HEK293 (cell line): ENCODE measurements at regions not wholly inside any gene's neighbourhood (a gene's known extent, or its start where the extent isn't known, plus 50 kb on each side); places are given as distances from the start of the nearest gene placed in this dataset.

Experiments
- CTCF ChIA-PET: fragments of 350-600 bp; formaldehyde crosslinking; extraction: SDS; loops from one replicate; lab custom pipeline; 2021; ENCODE audit warnings: antibody characterized with exemption; lab: Yijun Ruan, JAX
- POLR2A ChIA-PET: fragments of 300-600 bp; formaldehyde crosslinking; extraction: SDS; loops from one replicate; lab custom pipeline; 2020; ENCODE audit warnings: antibody characterized with exemption, inconsistent platforms; lab: Yijun Ruan, JAX
- H3K27ac ChIP-seq: fragments of 200-500 bp; sonication (Bioruptor generic); 2 replicates; pipeline ENCODE4 v1.5.1; 2014; ENCODE audit warnings: low read depth, low read length, control low read depth, inconsistent platforms; ENCODE audit errors: extremely low read depth
- H3K36me3 ChIP-seq, 2 experiments: fragments of 200-500 bp in 1 of 2; sonication (Bioruptor generic) in 1 of 2; 1 replicate in 1 of 2; 2 replicates in 1 of 2; pipeline ENCODE4 v1.5.1; 2014 to 2017; ENCODE audit warnings: inconsistent platforms in 2 of 2, low read length in 2 of 2; ENCODE audit not compliant: control insufficient read depth in 2 of 2, insufficient read depth in 1 of 2
- H3K4me1 ChIP-seq: fragments of 200-500 bp; sonication (Bioruptor generic); 2 replicates; pipeline ENCODE4 v1.5.1; 2014; ENCODE audit warnings: mild to moderate bottlenecking, low read length, inconsistent platforms; ENCODE audit not compliant: control insufficient read depth, insufficient read depth
- H3K4me3 ChIP-seq: 2 replicates; pipeline ENCODE4 v1.5.1; 2011; ENCODE audit warnings: low read depth, mild to moderate bottlenecking, control low read depth, low read length, moderate library complexity
- H3K9me3 ChIP-seq: fragments of 200-500 bp; sonication (Bioruptor generic); 2 replicates; pipeline ENCODE4 v1.5.1; 2014; ENCODE audit warnings: low read depth, low read length, inconsistent platforms; ENCODE audit not compliant: control insufficient read depth, insufficient read depth
- GFI1B ChIP-seq: fragments of 450-650 bp; formaldehyde crosslinking; IDR thresholded peaks from 2 replicates; pipeline ENCODE4 v1.5.1; 2016; ENCODE audit warnings: missing biosample characterization, missing genetic modification characterization
- GLIS2 ChIP-seq: fragments of 450-650 bp; formaldehyde crosslinking; IDR thresholded peaks from 2 replicates; pipeline ENCODE4 v1.5.1; 2016; ENCODE audit warnings: missing biosample characterization, missing genetic modification characterization
- KLF8 ChIP-seq: fragments of 450-650 bp; formaldehyde crosslinking; IDR thresholded peaks from 2 replicates; pipeline ENCODE4 v1.5.1; 2016; ENCODE audit warnings: missing biosample characterization, missing genetic modification characterization
- MYNN ChIP-seq: fragments of 450-650 bp; formaldehyde crosslinking; IDR thresholded peaks from 2 replicates; pipeline ENCODE4 v1.5.1; 2016; ENCODE audit warnings: missing biosample characterization, missing genetic modification characterization, borderline replicate concordance
- SP2 ChIP-seq: fragments of 450-650 bp; formaldehyde crosslinking; IDR thresholded peaks from 2 replicates; pipeline ENCODE4 v1.5.1; 2016; ENCODE audit warnings: missing biosample characterization, missing genetic modification characterization
- ZBTB7A ChIP-seq: fragments of 450-650 bp; formaldehyde crosslinking; IDR thresholded peaks from 2 replicates; pipeline ENCODE4 v1.5.1; 2016; ENCODE audit warnings: low read depth, missing biosample characterization, missing genetic modification characterization
- ZFHX2 ChIP-seq: fragments of 450-650 bp; formaldehyde crosslinking; conservative IDR thresholded peaks from 2 replicates; pipeline ENCODE4 v1.5.1; 2016; ENCODE audit warnings: missing biosample characterization, missing genetic modification characterization
- ZNF16 ChIP-seq: fragments of 450-650 bp; formaldehyde crosslinking; IDR thresholded peaks from 2 replicates; pipeline ENCODE4 v1.5.1; 2016; ENCODE audit warnings: low read depth, missing biosample characterization, missing genetic modification characterization
- ZNF544 ChIP-seq: fragments of 450-650 bp; formaldehyde crosslinking; IDR thresholded peaks from 2 replicates; pipeline ENCODE4 v1.5.0; 2017; ENCODE audit warnings: missing biosample characterization, missing genetic modification characterization
- ZNF548 ChIP-seq: fragments of 450-650 bp; formaldehyde crosslinking; IDR thresholded peaks from 2 replicates; pipeline ENCODE4 v1.5.1; 2016; ENCODE audit warnings: missing biosample characterization, missing genetic modification characterization
- ZNF558 ChIP-seq: fragments of 450-650 bp; formaldehyde crosslinking; IDR thresholded peaks from 2 replicates; pipeline ENCODE4 v1.5.1; 2016; ENCODE audit warnings: missing biosample characterization, missing genetic modification characterization
- ZNF600 ChIP-seq: fragments of 450-650 bp; formaldehyde crosslinking; IDR thresholded peaks from 2 replicates; pipeline ENCODE4 v1.5.1; 2016; ENCODE audit warnings: missing biosample characterization, missing genetic modification characterization
- ZNF660 ChIP-seq: fragments of 450-650 bp; IDR thresholded peaks from 2 replicates; pipeline ENCODE4 v1.5.1; 2018; ENCODE audit warnings: missing biosample characterization, mild to moderate bottlenecking, missing genetic modification characterization
- ZSCAN30 ChIP-seq: fragments of 450-650 bp; IDR thresholded peaks from 2 replicates; pipeline ENCODE4 v1.5.1; 2018; ENCODE audit warnings: missing biosample characterization, mild to moderate bottlenecking, missing genetic modification characterization, moderate library complexity
- TF ChIP-seq, protein P1 (sequence below): fragments of 450-650 bp; formaldehyde crosslinking; IDR thresholded peaks from 2 replicates; pipeline ENCODE4 v1.5.1; 2017; ENCODE audit warnings: missing biosample characterization, missing genetic modification characterization
- TF ChIP-seq, protein P2 (sequence below): fragments of 450-650 bp; formaldehyde crosslinking; IDR thresholded peaks from 2 replicates; pipeline ENCODE4 v1.5.1; 2016; ENCODE audit warnings: missing biosample characterization, missing genetic modification characterization
- TF ChIP-seq, protein P3 (sequence below): fragments of 450-650 bp; formaldehyde crosslinking; conservative IDR thresholded peaks from 2 replicates; pipeline ENCODE4 v1.5.1; 2016; ENCODE audit warnings: low read depth, missing biosample characterization, missing genetic modification characterization
- TF ChIP-seq, protein P4 (sequence below): fragments of 450-650 bp; formaldehyde crosslinking; IDR thresholded peaks from 2 replicates; pipeline ENCODE4 v1.5.1; 2016; ENCODE audit warnings: missing biosample characterization, missing genetic modification characterization

DNA sequence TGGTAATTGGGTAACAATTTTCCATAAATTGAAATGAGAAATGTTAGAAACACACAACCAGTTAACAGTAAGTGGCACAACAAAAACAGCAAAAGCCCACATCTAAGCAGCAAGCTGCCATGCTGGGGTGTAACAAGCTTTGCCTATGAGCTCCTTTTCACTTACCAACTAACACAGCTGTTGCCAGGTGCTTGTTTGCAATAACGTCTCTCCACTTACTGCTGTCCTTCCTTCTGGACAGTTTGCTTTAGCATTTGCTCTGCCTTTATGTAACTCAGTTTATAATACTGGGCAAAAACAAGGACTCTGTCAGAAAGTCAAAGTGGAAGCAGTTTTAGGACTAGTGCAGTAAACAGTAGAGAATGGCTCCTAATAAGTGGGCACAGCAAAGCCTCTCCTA, 740.9 kb downstream of the POM121L12 start:
- CTCF ChIA-PET = no interaction called here

DNA sequence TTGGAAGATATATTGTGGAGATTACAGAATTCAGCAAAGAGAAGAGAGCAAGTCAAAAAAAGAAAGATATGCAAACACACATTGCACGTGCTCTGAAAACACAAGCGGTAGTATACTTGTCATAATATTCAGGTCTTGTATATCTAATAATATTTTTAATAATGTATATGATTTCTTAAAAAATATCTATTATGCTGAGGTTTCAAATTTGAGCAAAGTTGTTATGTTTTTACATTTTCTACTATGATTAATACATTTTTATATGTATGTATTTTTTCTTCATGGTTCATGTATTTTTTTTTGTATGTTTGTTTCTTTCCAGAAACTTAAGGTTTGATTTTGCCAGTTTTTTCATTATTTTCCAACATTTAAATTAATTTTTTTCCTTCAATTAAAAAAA, 752.4 kb upstream of the VSTM2A start:
- POLR2A ChIA-PET = no interaction called here
- Histone ChIP-seq H3K4me1 (no peaks in the 10 kb centered on the region), H3K36me3 (no peaks in the 10 kb centered on the region), H3K27ac (no peak overlapping the region), H3K4me3 (no peak overlapping the region), H3K9me3 (no peaks in the 10 kb centered on the region)
- TF ChIP-seq, protein P1, sequence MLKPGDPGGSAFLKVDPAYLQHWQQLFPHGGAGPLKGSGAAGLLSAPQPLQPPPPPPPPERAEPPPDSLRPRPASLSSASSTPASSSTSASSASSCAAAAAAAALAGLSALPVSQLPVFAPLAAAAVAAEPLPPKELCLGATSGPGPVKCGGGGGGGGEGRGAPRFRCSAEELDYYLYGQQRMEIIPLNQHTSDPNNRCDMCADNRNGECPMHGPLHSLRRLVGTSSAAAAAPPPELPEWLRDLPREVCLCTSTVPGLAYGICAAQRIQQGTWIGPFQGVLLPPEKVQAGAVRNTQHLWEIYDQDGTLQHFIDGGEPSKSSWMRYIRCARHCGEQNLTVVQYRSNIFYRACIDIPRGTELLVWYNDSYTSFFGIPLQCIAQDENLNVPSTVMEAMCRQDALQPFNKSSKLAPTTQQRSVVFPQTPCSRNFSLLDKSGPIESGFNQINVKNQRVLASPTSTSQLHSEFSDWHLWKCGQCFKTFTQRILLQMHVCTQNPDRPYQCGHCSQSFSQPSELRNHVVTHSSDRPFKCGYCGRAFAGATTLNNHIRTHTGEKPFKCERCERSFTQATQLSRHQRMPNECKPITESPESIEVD (tag by site-specific recombination) = no peak
- no peak for TF ChIP-seq ZNF558 (tag by site-specific recombination)
- TF ChIP-seq ZNF544 (tag by site-specific recombination) = no peak
- no peak for TF ChIP-seq SP2 (tag by site-specific recombination)
- TF ChIP-seq, protein P2, sequence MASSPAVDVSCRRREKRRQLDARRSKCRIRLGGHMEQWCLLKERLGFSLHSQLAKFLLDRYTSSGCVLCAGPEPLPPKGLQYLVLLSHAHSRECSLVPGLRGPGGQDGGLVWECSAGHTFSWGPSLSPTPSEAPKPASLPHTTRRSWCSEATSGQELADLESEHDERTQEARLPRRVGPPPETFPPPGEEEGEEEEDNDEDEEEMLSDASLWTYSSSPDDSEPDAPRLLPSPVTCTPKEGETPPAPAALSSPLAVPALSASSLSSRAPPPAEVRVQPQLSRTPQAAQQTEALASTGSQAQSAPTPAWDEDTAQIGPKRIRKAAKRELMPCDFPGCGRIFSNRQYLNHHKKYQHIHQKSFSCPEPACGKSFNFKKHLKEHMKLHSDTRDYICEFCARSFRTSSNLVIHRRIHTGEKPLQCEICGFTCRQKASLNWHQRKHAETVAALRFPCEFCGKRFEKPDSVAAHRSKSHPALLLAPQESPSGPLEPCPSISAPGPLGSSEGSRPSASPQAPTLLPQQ (tag by site-specific recombination) = no peak
- TF ChIP-seq ZNF548 = no peak
- TF ChIP-seq GLIS2 (tag by site-specific recombination) = no peak
- no peak for TF ChIP-seq ZNF660 (tag by site-specific recombination)
- TF ChIP-seq MYNN (tag by site-specific recombination) = no peak
- TF ChIP-seq ZNF16 = no peak
- no peak for TF ChIP-seq ZFHX2 (tag by site-specific recombination)
- TF ChIP-seq ZBTB7A (tag by site-specific recombination) = no peak
- TF ChIP-seq ZNF600 (tag by site-specific recombination) = no peak
- no peak for TF ChIP-seq KLF8 (tag by site-specific recombination)
- CTCF ChIA-PET = no interaction called here

More for the DNA sequence above, 740.9 kb downstream of the POM121L12 start:
- no peaks in the 10 kb centered on the region for H3K9me3 ChIP-seq
- TF ChIP-seq, protein P3, sequence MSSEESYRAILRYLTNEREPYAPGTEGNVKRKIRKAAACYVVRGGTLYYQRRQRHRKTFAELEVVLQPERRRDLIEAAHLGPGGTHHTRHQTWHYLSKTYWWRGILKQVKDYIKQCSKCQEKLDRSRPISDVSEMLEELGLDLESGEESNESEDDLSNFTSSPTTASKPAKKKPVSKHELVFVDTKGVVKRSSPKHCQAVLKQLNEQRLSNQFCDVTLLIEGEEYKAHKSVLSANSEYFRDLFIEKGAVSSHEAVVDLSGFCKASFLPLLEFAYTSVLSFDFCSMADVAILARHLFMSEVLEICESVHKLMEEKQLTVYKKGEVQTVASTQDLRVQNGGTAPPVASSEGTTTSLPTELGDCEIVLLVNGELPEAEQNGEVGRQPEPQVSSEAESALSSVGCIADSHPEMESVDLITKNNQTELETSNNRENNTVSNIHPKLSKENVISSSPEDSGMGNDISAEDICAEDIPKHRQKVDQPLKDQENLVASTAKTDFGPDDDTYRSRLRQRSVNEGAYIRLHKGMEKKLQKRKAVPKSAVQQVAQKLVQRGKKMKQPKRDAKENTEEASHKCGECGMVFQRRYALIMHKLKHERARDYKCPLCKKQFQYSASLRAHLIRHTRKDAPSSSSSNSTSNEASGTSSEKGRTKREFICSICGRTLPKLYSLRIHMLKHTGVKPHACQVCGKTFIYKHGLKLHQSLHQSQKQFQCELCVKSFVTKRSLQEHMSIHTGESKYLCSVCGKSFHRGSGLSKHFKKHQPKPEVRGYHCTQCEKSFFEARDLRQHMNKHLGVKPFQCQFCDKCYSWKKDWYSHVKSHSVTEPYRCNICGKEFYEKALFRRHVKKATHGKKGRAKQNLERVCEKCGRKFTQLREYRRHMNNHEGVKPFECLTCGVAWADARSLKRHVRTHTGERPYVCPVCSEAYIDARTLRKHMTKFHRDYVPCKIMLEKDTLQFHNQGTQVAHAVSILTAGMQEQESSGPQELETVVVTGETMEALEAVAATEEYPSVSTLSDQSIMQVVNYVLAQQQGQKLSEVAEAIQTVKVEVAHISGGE (tag by site-specific recombination) = no peak
- no peak for TF ChIP-seq GFI1B (tag by site-specific recombination)
- no peak for TF ChIP-seq ZBTB7A (tag by site-specific recombination)
- TF ChIP-seq, protein P4, sequence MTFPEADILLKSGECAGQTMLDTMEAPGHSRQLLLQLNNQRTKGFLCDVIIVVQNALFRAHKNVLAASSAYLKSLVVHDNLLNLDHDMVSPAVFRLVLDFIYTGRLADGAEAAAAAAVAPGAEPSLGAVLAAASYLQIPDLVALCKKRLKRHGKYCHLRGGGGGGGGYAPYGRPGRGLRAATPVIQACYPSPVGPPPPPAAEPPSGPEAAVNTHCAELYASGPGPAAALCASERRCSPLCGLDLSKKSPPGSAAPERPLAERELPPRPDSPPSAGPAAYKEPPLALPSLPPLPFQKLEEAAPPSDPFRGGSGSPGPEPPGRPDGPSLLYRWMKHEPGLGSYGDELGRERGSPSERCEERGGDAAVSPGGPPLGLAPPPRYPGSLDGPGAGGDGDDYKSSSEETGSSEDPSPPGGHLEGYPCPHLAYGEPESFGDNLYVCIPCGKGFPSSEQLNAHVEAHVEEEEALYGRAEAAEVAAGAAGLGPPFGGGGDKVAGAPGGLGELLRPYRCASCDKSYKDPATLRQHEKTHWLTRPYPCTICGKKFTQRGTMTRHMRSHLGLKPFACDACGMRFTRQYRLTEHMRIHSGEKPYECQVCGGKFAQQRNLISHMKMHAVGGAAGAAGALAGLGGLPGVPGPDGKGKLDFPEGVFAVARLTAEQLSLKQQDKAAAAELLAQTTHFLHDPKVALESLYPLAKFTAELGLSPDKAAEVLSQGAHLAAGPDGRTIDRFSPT (tag by site-specific recombination) = no peak
- no peak for TF ChIP-seq ZSCAN30 (tag by site-specific recombination)
- no peaks in the 10 kb centered on the region for H3K36me3 ChIP-seq
- H3K27ac ChIP-seq = no peak overlapping the region
- POLR2A ChIA-PET = no interaction called here
- no peaks in the 10 kb centered on the region for H3K4me1 ChIP-seq
- no peak overlapping the region for H3K4me3 ChIP-seq
